Colon (tissue), 2 donors: ENCODE measurements at regions not wholly inside any gene's neighbourhood (a gene's known extent, or its start where the extent isn't known, plus 50 kb on each side); places are given as distances from the start of the nearest gene placed in this dataset.
"Not testable (repeated sequence)": the region's sequence is repeated elsewhere in the genome, so short reads cannot be mapped to it uniquely, and the experiment has no call there.

Experiments used
- FAIRE-seq: peaks from 2 replicates; lab custom pipeline; 2012; peaks lifted over from hg19 to GRCh38; lab: Jason Lieb, UNC
- donor health status: control.
- donor health status: control.

DNA sequence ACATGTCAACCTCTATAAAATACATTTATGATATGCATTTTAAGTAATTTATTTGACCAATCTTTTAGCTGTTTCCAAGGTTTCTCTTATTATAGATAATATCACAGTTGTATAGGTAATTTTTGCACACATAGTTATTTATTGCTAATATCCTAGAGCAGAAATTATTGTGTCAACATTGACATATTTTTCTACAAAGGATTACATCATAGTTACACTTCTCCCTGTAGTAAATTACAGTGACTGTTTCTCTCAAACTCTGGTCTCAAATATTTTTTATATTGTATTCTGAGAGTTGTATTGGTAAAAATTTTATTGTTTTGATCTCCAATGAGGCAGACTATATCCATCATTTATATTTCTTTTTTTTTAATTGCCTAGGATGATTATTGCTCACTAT, 714.4 kb upstream of the CDH6 start:
- FAIRE-seq = no peak

DNA sequence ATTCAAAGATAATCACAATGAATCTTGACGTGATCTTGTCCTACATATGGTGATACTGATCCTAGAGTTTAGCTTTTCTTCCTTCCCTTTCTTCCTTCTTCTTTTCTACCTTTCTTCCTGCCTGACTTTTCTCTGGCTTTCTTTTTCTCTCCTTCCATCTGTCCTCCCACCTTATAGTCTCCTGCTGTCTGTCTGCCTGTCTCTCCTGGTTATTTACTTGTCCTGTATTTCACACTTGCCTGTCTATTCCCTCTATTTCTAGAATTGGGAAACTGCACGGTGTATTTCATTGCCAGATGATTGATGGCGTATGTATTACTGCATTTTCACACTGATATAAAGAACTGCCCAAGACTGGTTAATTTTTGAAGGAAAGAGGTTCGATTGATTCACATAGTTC, 718.1 kb upstream of the CDH6 start:
- no peak for FAIRE-seq

DNA sequence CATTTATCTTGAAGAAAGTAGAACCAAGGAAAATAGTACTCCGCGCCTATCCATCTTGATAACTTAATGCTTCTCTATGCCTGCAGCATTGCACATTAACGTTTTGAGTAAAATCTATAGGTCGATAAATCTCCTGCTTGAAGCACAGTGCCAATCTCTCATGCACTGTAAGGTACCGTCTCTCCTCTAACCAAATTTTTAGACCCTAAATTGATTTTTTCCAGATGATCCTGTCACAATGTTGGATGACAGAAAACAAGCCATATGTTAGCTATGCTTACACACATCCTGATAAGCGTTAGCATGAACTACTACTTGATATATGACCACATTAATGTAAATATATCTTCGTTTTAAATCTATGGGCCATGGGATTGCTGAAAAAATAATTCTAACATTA, 723.8 kb upstream of the CDH6 start:
- no peak for FAIRE-seq

DNA sequence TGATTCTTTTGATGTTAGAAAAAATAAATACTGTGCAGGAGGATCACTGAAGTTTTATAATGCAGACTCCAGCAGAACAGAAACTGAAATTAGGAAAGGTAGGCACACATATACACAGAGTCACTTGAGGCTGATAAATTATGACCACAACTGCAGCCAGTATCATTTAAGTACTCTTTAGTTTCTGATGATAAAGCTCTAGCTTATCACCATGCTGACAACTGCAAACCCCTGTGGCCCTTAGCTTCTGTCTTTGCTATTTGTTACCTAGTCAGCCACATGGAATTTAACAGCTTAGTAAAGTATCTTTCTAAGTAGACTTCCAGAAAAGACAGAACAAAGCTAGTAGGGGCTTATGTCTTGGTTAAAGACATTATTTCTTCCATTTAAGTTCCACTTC, 734.8 kb upstream of the CDH6 start:
- no peak for FAIRE-seq

DNA sequence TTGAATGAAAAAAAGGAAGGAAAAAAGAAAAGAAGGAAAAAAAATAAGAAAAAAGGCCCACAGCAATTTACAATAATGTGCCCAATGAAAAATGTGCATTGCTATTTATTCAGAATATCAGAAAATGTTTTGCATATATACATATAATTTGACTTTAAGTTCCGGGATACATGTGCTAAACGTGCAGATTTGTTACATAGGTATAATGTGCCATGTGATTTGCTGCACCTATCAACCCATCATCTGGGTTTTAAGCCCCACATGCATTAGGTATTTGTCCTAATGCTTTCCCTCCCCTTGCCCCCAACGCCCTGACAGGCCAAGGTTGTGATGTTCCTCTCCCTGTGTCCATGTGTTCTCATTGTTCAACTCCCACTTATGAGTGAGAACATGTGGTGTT, 738.0 kb upstream of the CDH6 start:
- FAIRE-seq = not testable (repeated sequence)

DNA sequence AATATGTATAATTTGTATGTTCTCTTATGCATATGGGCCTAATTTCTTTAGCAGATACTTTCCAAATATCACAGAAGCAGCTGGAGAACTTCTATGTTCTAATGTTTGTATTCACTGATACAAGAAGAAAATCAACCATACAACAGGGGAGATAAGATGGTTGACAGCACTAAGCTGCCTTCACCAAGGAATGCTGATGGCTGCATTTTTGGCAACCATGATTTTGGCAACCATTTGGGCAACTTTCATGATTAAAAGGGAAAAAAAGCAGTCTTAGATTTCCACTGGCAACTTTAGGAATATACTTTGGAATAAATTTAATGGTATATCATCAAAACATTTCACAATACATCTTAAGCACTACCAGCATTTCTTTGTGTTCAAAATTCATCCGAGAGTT, 740.3 kb upstream of the CDH6 start:
- FAIRE-seq = no peak

DNA sequence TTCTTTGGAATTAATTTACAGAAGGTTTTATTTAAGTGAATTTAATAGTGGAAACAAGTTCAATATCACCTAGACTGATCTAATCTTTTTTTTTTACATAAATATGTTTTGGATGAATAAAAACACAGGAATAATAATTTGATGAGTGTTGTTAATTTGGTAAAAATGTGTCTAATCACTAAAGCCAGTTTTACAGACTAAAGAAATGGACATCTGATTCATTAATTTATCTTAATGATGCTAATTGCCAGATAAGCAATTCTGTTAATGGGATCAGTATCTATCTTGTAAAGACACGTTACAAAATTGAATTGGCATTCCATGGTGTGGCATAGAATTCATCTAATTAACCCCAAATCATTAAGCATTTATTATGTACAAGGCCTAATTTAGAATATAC, 743.3 kb upstream of the CDH6 start:
- FAIRE-seq = no peak

DNA sequence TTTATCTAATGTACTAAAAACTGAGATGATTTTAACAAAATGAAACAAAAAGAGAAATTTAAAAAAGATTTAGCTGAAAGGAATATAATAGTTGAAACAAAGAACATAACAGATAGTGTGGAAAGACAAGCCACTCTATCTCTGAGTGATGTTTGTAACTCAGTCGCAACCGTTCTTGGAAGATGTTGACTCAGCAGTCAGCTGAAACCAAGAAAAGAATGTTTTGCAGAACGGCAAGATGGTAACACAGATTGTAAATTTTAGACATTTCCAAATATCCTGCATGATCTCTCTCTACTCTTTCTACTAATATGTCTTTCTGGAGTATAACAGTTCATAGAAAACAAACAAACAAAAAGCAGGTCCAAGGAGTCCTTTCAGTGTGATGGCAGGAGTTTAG, 746.1 kb upstream of the CDH6 start:
- FAIRE-seq = no peak

DNA sequence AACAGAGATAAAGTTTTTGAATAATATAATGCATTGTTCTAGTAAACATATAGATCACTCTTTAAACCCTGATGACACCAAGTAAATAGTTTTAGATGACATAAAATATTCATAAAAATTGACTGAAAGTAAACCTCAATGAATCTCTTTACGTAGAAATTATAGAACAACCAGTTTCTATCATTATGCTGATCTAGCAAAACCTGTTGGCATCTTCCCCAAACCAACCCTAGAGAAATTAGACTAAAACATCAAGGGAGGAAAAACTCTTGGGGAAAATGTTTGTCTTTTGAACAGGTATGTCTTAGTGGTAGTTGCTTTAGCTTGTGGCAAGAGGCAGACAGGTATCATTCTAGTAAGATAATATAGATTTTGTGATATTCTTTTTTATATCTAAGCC, 747.0 kb upstream of the CDH6 start:
- FAIRE-seq = no peak

DNA sequence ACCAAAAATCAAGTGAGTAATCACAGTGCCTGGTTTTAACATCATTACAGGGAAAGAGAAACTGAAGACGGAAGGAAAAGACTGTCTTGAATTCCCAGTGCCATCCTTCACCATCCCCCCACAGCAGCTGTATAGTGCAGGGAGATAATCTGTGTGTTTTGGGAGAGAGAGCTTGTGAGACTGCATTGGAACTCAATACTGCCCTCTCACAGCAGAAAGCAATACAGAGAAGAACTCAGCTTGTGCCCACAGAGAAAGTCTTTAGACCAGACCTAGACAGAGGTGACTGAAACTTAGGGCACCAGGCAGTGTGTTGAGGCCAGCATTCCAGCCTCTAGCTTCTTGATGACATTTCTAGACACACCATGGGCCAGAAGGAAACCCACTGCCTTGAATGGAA, 754.7 kb upstream of the CDH6 start:
- FAIRE-seq = no peak

DNA sequence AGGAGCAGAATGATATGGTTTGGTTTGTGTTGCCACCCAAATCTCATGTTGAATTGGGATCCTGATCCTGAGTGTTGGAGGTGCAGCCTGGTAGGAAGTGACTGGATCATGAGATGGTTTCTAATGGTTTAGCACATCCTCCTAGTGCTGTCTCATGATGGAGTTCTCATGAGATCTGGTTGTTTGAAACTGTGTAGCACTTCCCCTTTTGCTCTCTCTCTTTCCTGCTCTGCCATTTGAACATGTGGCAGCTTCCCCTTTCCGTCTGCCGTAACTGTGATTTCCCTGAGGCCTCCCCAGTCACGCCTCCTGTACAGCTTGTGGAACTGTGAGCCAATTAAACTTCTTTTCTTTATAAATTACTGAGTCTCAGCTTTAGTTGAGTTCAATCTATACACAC, 756.8 kb upstream of the CDH6 start:
- no peak for FAIRE-seq

DNA sequence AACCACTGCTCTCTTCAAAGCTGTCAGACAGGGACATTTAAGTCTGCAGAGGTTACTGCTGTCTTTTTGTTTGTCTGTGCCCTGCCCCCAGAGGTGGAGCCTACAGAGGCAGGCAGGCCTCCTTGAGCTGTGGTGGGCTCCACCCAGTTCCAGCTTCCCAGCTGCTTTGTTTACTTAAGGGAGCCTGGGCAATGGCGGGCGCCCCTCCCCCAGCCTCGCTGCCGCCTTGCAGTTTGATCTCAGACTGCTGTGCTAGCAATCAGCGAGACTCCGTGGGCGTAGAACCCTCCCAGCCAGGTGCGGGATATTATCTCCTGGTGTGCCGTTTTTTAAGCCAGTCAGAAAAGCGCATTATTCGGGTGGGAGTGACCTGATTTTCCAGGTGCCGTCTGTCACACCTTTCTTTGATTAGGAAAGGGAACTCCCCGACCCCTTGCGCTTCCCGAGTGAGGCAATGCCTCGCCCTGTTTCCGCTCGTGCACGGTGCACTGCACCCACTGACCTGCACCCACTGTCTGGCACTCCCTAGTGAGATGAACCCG, 764.5 kb upstream of the CDH6 start:
- FAIRE-seq = not testable (repeated sequence)

DNA sequence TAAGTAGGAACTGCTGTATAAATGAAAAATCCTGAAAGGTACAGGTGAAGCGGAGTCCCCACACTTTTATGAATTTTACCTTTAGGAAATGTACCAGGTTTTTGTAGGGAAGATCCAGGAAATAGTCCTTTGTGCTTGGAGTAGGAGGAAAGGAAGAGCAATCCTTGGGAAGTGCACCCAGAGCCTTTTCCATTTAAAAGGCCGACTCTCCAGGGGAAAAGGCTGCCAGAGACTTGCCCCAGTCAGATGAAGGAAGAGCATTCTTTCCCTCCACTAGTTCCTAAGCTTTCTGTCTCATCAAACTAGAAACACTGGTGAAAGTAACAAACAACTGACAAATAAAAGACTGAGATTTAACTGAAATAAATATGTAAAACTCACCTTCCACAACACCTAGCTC, 779.4 kb upstream of the CDH6 start:
- FAIRE-seq = no peak

DNA sequence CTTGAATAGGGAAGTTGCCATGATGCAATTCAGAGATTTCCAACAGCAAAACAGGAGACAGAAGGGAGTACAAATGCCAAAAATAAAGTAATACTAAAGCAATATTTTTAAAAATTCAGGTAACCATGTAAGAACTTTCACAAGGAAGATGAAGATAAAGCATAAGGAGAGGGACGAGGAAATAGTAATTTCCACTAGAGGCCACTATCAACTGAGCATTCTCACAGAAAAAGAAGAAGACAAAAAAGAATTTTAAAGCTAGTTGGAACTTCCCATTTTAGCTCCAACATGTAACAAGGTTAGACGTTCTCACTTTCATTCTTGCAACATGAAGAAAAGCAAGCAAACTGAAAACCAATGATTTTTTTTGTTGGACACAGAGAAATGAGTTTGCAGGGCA, 779.9 kb upstream of the CDH6 start:
- no peak for FAIRE-seq

DNA sequence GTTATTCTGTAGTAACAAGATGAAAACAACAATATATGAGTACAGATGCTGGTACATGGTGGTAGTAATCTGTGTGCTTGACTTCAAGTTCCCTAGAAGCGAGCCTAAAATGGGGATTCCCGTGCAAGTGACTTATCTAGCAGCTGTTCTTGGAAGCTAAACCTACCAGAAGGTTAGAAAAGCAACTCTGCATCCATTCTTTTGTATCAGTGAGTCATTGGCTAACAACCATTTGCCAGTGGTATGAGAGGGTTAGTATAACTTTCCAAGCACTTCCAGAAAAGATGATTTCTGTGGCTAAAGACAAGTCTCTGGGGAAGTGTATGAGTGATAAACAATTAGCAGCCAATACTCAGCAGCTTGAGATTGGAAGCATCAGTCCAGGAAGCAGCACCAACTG, 787.7 kb upstream of the CDH6 start:
- no peak for FAIRE-seq

DNA sequence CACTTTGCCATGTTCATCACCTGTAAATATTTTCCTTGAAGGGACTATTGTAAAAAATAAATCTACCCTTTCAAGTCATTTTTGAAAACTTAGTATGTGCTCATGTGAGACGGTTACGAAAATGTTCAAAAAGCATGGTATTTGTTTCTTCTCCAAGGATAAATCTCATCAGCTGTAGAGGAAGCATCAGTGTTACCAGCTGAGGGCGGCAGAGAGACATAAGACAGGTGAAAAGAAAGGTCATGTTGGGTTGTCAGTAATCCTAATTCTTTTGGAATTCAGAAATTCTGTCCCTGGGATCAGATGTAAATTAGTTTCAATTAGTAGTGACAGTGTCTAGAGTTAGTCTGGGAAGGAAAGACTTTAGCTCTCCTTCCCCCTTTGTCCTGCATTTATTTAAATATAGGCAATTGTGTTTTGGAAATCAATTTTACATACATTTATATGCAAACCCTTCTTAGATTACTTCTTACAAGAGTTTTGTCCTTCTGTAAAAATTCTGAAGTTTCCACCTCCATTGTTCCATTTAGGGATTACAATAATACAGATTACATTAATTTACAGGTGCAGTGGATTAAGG, 791.9 kb upstream of the CDH6 start:
- no peak for FAIRE-seq

DNA sequence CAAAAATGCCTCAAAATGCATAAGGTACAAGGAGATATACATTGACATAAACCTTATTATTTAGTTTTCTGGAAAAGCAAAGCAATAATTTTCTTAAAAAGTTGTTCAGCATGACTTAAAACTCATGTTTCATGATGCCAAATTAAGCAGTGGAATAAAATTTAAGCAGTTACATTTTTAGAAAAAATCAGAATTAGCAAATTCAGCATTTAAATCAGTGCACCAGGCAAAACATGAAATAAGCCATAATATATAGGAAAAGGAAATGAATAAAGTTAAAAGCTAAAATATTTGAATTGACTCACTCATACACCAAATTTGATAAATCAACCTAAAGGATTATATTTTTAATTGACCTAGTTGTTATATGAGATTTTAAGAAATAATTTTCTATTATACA, 795.1 kb upstream of the CDH6 start:
- no peak for FAIRE-seq

DNA sequence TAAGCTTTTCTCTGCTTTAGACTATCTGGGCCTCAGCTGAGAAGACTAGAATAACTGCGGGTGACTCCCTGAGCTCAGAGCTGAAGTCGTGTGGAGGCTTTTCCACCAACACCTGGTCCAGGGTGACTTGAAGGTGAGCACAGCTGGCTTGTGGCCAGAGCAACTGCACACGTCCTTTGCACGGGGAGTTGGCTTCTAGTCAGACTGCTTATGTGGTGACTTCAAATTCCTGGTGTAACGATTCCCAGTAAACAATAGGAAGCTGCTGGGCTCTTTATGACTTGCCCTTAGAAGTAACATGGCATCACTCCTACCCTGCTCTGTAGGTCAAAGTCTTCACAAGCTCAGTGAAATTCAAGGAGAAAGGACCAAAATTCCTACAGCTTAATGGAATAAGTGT, 800.6 kb upstream of the CDH6 start:
- FAIRE-seq = no peak

DNA sequence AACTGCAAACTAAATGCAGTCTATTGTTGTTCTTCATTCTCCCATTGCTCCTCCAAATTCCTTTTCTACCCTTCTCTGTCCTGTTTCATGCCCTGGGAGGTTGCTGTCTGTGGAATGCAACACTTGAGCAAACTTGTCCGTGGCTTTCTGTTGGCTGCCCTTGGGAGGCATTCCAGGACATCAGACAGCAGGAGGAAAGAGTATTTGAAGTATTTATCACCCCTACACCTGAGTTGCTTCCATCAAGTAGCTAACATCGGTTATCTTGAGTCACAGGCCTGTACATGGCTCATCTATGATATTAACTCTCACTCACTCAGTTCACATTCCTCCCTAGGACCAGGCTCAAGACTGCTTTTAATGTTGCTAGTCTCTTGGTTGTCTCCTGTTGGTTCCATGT, 803.4 kb upstream of the CDH6 start:
- FAIRE-seq = no peak

DNA sequence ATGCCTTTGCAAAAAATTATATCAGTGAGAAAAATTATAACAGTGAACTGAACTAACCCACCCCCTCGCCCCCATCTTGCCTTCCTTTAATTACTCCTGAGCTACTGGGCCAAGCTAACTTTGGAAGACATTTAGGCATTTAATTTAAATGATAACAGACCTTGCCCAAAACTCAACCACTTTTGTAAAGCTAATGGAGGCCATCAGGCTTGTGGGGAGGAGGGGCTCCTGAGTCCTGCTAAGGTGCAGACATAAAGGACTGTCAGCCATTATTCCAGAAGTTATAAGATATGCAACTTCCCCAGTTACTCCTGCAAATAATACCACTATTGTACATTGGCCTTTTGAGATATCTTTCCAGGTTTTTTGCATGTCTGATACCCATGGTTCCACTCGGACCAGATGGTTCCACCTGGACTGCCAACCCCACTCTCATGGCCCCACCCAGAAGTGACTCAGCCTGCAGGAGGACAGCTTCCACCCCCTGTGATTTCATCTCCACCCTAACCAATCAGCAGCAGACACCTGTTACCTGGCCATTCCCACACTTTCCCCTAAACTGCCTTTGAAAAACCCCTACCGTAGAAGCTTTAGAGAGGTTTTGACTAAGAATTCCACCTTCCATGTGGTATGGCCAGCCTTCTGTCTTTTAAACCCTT, 805.4 kb upstream of the CDH6 start:
- FAIRE-seq = no peak

DNA sequence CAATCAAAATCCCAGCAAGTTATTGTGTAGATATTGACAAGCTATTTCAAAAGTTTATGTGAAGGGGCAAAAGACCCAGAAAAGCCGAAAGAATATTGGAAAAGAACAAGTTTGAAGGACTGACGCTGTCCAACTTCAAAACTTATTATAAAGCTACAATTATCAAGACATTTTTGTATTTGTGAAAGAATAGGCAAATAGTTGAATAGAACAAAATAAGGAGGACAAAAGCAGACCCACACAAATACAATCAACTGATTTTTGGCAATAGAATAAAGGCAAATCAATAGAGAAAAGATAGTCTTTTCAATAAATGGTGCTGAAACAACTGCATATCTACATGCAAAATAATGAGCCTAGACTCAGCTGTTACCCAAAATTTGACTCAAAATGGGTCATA, 807.7 kb upstream of the CDH6 start:
- no peak for FAIRE-seq

DNA sequence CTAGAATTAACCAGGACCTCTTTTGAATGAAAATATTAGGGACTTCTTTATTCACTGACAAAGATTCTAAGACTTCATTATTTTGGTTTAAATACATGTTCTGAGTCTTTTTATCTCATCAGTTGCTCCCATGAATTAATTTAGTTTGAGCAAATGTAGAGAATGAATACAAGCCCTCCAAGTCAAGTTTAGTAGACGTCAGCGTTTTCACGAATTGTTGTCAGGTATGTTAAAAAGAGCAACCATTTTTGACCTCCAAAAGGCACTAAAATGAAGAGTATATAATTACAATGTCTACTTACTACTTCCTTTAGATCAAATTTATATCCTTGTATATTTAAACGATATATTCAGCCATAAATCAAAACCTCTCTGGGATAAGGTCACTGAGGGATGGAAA, 809.3 kb upstream of the CDH6 start:
- no peak for FAIRE-seq

DNA sequence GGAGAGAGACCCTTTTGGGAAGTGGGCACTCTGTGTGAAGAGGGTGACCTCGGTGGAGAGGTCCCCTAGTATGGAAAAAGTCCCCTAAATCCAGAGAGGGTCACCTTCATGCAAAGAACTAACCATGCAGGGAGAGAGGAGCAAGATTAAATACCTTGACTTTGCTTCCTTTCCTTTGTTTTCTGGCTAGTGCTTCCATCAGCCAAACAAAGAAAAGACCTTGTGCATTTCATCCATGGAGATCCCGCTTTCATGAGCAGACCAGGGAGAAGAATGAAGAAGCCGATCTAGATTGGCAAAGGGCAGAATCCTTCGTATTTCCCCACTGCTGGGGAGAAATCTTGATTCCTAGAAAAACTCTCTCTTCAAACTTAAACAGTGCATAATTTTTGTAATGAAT, 813.3 kb upstream of the CDH6 start:
- FAIRE-seq = no peak

DNA sequence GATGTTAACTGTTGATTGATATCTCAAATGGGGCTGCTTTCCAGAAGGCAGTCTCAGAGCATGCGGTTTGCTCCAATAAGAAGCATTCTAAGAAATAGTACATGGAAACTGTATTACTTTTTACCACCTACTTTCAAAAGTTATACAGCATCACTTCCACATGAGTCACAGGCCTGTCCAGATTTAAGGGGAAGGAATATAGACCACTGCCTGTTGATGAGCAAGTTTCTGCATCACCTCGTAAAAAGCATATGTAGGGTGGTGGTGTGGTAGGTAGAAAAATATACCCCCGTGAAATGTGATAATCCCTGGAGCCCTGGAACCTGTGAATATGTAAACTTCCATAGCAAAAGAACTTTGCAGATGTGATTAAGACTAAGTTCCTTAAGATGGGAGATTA, 816.6 kb upstream of the CDH6 start:
- FAIRE-seq = no peak
